ENCODE measurements at regions not wholly inside any gene's neighbourhood (a gene's known extent, or its start where the extent isn't known, plus 50 kb on each side); places are given as distances from the start of the nearest gene placed in this dataset.

GRCh38 chr18:61967252-61967891 lies 74.6 kb upstream of the RNF152 start:
- TF ChIP-seq EZH2 (IDR thresholded peaks at IDR 0.05; ENCODE audit: insufficient read depth, poor library complexity, severe bottlenecking) (no peak), EZH2phosphoT487 (IDR thresholded peaks at IDR 0.05; ENCODE audit: insufficient read depth, low read depth) (no peak)
